SK-N-SH treated with all-trans-retinoic acid at 6 μM for 48 hours (cell line): ENCODE measurements at regions not wholly inside any gene's neighbourhood (a gene's known extent, or its start where the extent isn't known, plus 50 kb on each side); places are given as distances from the start of the nearest gene placed in this dataset.

Source experiments
- ARNTL ChIP-seq: fragments of 450-650 bp; formaldehyde crosslinking; IDR thresholded peaks from 2 replicates; pipeline ENCODE4 v1.5.0; 2020; ENCODE audit warnings: low read depth, mild to moderate bottlenecking, moderate library complexity, borderline replicate concordance
- CREB5 ChIP-seq: fragments of 250-450 bp; sonication (Bioruptor Pico); IDR thresholded peaks from 2 replicates; pipeline ENCODE4 v1.5.1; 2020; ENCODE audit warnings: low read depth, mild to moderate bottlenecking, moderate library complexity
- CSDC2 ChIP-seq: fragments of 250-450 bp; sonication (Bioruptor Pico); IDR thresholded peaks from 2 replicates; pipeline ENCODE4 v1.5.0; 2020; ENCODE audit warnings: mild to moderate bottlenecking, moderate library complexity
- RARB ChIP-seq: fragments of 250-450 bp; sonication (Bioruptor Pico); IDR thresholded peaks from 2 replicates; pipeline ENCODE4 v1.8.0; 2021; ENCODE audit warnings: mild to moderate bottlenecking, moderate library complexity
- TCF4 ChIP-seq: fragments of 250-450 bp; sonication (Bioruptor Pico); IDR thresholded peaks from 2 replicates; pipeline ENCODE4 v1.8.0; 2021; ENCODE audit warnings: mild to moderate bottlenecking, moderate library complexity, borderline replicate concordance
- TSHZ2 ChIP-seq: fragments of 250-450 bp; sonication (Bioruptor Pico); IDR thresholded peaks from 2 replicates; pipeline ENCODE4 v1.5.0; 2020; ENCODE audit warnings: mild to moderate bottlenecking, moderate library complexity
- ZC3H10 ChIP-seq: fragments of 250-450 bp; sonication (Bioruptor Pico); IDR thresholded peaks from 2 replicates; pipeline ENCODE4 v1.5.1; 2021; ENCODE audit warnings: mild to moderate bottlenecking, moderate library complexity
- ZFP3 ChIP-seq: fragments of 250-450 bp; sonication (Bioruptor Pico); IDR thresholded peaks from 2 replicates; pipeline ENCODE4 v1.5.0; 2020; ENCODE audit warnings: mild to moderate bottlenecking, moderate library complexity
- ZFP30 ChIP-seq: fragments of 450-650 bp; formaldehyde crosslinking; IDR thresholded peaks from 2 replicates; pipeline ENCODE4 v1.5.0; 2022; ENCODE audit warnings: mild to moderate bottlenecking, moderate library complexity
- ZNF70 ChIP-seq: fragments of 450-650 bp; formaldehyde crosslinking; IDR thresholded peaks from 2 replicates; pipeline ENCODE4 v1.5.0; 2020; ENCODE audit warnings: mild to moderate bottlenecking, moderate library complexity
- ZNF8 ChIP-seq: fragments of 450-650 bp; formaldehyde crosslinking; IDR thresholded peaks from 2 replicates; pipeline ENCODE4 v1.5.0; 2020; ENCODE audit warnings: mild to moderate bottlenecking, moderate library complexity
- TF ChIP-seq, protein P1 (sequence below): fragments of 250-450 bp; sonication (Bioruptor Pico); IDR thresholded peaks from 2 replicates; pipeline ENCODE4 v1.8.0; 2020; ENCODE audit warnings: mild to moderate bottlenecking, moderate library complexity, borderline replicate concordance

GRCh38 chr1:212504171-212504803 lies 71.6 kb downstream of the NENF start:
- TF ChIP-seq TCF4 (CRISPR knock-in tag) (no peak), ARNTL (CRISPR knock-in tag) (no peak), ZNF70 (CRISPR knock-in tag) (no peak), ZFP3 (no peak), ZFP30 (CRISPR knock-in tag) (no peak), ZC3H10 (CRISPR knock-in tag) (no peak), TSHZ2 (no peak), ZNF8 (CRISPR knock-in tag) (no peak), CSDC2 (CRISPR knock-in tag) (no peak), RARB (CRISPR knock-in tag) (no peak), CREB5 (CRISPR knock-in tag) (no peak)
- TF ChIP-seq, protein P1, sequence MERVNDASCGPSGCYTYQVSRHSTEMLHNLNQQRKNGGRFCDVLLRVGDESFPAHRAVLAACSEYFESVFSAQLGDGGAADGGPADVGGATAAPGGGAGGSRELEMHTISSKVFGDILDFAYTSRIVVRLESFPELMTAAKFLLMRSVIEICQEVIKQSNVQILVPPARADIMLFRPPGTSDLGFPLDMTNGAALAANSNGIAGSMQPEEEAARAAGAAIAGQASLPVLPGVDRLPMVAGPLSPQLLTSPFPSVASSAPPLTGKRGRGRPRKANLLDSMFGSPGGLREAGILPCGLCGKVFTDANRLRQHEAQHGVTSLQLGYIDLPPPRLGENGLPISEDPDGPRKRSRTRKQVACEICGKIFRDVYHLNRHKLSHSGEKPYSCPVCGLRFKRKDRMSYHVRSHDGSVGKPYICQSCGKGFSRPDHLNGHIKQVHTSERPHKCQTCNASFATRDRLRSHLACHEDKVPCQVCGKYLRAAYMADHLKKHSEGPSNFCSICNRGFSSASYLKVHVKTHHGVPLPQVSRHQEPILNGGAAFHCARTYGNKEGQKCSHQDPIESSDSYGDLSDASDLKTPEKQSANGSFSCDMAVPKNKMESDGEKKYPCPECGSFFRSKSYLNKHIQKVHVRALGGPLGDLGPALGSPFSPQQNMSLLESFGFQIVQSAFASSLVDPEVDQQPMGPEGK (CRISPR knock-in tag): no peak
